GM21367 (cell line): ENCODE measurements at regions not wholly inside any gene's neighbourhood (a gene's known extent, or its start where the extent isn't known, plus 50 kb on each side); places are given as distances from the start of the nearest gene placed in this dataset.
A peak's percentile ranks its signal among the peaks of the same experiment; 100 is the strongest.

Experiments used
- ATAC-seq: cut with Tn5 transposase; IDR thresholded peaks from one replicate; pipeline ENCODE4 v1.9.1; 2021; ENCODE audit not compliant: unreplicated experiment

- ATAC-seq, result peak; percentile 83
Observed at GRCh38 chr5:97838214-97838613, 655.2 kb upstream of the RIOK2 start.

DNA sequence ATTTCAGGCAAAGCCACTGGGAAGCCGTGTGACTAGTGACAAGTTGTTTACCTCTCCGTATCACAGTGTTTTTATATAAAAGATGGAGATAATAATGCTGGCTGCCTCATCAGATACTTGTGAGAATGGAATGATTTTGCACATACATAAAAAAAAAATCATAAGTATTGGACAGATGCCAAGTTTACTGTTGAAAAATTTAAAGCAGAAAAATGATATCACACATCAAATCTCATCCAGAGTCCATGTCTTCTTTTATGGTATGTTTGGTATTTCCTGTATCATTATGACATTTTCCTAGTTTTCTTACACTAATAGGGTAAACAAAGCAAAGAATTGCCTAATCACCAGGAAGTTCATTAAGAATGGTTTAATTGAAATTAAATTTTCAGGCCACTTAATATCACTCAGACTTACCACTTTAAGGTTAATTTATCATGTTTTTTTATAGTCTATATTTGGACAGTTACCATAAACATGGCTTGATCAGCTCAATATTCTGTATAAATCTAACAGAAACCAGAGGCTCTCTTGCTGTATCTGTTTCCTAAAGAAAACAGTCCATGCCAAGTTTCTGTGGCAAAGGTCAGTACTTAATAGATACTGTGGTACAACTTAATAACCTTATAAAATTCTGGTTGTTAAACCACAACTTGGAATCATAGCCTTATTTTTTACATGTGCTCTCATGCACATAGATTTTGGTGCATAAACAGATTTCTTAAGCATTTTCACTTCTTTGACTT lies 656.5 kb upstream of the RIOK2 start:
- ATAC-seq, result no peak

- ATAC-seq, result no peak
Observed at GRCh38 chr5:97840643-97841042, 657.6 kb upstream of the RIOK2 start.

DNA sequence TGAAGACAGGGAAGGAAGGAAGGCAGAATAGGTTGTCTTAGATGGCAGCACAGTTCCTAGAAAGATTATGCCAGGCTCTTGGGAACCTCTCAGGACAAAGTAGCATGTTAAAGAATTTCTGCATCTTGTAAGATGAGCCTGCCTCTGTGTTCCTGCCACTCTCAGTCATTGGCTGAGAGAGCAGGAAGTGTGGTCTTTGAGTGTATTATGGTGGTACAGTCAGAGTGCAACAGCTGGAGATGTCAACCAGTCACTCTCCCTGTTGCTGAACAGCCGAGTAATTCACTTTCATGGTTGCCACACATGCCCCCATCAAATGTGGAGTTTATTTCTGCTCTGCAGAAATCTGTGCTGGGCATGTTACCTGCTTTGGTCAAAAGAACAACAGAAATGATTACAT lies 659.6 kb upstream of the RIOK2 start:
- ATAC-seq, result no peak

- ATAC-seq, result no peak
Observed at GRCh38 chr5:97844797-97845196, 661.8 kb upstream of the RIOK2 start.

DNA sequence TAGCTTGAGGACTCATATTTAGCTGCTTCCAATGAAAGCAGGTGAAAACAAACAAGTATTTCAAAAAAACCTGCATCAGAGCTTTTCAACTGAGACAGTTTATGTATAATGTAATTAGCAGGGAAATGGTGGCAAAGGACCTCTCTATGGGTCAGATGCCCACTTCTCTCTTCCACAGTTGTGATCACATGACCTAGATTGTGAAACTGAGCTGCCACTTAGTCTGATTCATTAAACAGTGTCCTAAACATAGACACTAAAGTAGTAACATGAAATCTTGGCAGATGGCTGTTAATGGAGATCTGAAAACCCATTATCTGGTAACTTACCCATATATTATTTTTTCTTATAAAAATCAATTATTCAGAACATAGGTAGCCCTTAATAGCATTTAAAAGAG lies 663.6 kb upstream of the RIOK2 start:
- no peak for ATAC-seq

DNA sequence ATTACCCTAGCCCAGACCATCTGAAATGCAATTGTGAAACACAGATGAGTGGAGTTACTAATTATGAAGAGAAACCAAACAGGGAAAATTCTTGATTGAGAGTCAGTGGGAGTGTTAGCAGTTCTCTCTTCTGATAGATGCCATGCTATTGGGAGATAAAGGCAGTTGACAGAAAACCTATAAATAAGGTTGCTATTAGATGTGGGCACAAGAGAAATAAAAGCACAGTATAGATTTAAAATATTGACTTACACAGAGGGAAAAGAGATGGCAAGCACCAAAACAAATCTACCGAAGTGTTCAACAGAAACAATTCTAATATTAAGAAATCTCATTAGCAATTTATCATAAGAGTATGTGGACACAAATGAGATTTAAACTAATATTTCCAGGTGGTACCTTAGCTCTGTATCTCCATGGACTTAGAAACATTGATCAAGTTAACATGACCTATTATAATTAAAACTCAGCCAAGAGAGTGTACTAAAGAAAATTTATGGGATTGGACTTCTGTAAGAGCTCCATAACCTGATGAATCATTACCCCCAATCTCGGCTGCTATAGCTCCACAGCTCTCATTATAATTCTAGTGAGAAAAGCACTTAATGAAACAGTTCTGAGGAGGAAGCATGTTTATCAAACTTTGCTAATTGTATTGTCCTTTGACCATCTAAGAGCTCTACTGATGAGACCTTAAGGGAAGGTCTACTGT lies 665.0 kb upstream of the RIOK2 start:
- ATAC-seq, result no peak

DNA sequence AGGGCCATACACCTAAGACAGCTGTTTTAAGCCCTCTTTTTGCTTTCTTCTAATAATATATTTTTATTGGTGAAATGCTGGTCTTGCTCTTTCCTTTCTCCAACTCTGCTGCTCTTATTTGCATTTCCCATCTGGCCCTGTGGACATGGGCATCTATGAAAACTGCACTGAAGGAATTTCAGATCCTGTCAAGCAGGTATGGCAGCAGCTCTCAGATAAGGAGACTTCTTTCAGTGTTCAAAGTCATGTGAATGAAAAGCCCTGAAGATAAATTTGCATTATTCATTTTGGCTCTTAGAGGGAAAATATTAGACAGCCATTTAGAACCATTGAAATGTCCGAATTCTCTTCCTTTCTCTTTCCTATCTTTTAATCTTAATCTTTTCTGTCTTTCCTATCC lies 668.0 kb upstream of the RIOK2 start:
- no peak for ATAC-seq

DNA sequence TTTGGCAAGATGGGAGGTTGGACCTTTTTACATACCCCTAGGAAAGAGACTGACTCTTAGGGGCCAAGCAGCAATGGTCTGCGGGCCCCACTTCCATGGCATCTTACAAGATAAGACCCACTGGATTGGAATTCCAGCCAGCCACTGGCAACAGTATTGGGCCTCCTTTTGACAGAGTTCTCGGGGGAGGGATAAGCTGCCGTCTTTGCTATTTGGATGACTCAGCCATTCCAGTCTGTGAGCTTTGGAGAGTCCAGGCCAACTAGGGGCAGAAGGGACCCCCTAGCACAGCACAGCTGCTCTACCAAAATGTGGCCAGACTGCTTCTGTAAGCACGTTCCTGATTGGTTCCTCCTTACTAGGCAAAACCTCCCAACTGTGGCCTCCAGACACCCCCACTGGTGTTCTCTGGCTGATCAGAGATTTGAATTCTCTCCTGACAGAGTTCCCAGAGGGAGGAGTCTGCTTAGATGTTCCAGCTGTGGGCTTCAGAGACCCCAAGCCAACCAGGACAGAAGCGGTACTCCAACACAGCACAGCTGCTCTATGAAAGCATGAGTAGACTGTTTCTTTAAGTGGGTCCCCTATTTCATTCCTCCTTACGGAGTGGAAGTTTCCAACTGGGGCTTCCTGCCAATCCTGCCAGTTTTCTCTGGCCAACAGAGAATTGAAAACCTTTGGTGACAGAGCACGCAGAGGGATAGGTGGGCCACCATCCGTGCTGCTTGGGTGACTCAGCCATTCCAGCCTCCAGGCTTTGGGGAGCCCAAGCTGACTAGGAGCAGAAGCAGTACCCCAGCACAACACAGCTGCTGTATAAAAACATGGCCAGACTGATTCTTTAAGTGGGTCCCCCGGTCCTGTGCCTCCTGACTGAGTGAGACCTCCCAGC lies 672.1 kb upstream of the RIOK2 start:
- ATAC-seq, result no peak

DNA sequence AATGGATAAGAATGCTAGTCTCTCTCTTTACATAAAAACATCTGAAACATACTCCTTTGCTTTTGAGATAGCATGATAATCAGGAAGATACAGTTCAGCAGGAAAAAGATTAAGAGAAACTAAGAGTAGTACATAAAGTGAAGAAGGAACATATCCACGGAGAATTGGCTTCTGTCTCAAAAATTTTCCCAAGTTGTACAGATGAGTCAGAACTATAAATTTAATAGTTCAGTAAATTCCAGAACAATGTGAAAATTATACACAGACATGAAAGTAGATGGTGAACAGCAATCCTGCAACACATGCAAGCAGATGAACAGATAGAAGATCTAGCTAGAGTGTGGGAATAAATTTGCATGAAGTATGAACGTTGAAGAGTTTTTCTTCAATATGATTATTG lies 691.4 kb upstream of the RIOK2 start:
- no peak for ATAC-seq

- no peak for ATAC-seq
Observed at GRCh38 chr5:97876272-97876671, 693.2 kb upstream of the RIOK2 start.

- ATAC-seq, result no peak
Observed at GRCh38 chr5:97877588-97877987, 694.5 kb upstream of the RIOK2 start.

DNA sequence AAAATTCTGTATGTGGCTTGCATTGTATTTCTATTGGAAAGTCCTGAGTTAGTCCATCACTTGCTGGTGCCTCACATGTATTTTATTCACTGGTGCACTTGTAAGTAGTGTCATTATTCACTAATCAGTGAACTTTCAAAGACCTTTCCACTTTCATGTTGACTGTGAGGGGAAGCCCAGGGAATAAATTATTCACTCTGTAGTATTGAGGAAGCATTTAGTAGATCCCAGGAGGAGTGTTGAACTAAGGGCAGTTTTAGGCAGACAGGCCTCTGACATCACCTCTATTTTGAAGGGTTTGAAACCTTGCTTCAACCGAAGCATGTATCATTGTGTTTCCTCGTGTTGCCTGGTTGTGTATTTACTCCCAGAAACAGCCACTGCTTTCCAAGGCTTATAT lies 705.4 kb upstream of the RIOK2 start:
- ATAC-seq, result no peak

DNA sequence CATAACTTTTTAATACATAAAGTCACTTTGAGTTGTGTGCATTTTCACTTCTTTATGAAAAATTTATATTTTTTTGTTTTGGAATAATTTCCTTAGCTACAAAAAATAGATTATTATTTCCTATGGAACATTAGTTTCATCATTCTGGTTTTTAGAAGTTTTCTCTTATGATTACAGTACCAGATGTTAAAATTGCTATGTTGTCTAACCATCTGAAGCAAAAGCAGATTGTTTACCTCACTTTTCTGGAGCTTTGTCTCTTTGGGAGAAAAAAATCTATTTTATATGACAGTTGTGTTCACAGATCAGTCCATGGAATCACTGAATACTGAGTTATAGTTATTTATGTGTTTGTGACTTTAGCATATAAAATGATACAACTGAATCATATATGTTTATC lies 708.9 kb upstream of the RIOK2 start:
- no peak for ATAC-seq

- ATAC-seq, result no peak
Observed at GRCh38 chr5:97903742-97904141, 720.7 kb upstream of the RIOK2 start.

DNA sequence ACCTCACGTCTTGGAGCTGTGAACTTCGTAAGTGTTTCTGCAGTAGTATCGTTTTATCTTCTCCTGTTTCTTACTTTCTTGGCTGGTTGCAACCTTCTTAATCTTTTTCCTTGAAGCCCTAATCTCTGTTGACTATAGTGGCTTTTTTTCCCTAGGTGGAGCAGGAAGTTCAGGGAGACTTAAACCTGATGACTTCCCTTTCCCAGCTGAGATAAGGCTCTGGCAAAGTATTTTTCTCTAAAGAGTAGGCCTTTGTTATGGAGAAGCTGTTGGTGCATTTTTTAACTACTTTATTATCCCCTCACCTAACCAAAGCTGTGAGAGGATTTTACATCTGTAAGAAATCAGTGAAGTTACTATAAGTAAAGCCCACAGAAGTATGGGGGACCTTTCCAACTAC lies 723.1 kb upstream of the RIOK2 start:
- no peak for ATAC-seq

DNA sequence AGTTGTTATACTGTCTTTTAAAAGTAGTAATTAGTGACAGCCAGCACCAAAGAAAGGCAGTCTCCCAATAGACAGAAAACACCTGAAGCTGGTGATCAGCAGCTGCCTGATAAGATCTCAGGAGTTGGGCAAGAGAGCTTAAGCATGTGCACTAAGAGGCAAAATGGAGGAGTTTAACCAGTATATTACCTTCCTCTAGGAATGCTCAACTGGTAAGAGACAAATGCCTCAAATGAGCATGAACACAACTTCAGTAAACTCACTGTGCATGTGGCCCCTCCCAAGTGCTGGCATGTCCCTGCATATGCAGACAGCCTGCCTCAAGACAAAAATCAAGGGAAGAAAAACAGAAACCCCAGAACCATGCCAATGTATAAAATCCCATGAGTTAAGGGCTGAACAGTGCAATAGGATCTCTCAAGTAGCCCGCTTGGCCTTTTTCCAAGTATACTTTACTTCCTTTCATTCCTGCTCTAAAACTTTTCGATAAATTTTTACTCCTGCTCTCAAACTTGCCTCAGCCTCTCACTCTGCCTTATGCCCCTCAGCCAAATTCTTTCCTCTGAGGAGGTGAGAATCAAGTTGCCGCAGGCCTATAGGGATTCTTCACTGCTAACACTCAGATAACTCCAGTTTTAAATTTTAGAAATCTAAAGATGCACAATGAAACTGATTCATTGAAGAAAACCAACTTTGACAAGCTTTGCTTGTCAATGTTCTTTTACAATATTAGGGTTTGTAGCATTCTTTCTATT lies 724.8 kb upstream of the RIOK2 start:
- no peak for ATAC-seq

DNA sequence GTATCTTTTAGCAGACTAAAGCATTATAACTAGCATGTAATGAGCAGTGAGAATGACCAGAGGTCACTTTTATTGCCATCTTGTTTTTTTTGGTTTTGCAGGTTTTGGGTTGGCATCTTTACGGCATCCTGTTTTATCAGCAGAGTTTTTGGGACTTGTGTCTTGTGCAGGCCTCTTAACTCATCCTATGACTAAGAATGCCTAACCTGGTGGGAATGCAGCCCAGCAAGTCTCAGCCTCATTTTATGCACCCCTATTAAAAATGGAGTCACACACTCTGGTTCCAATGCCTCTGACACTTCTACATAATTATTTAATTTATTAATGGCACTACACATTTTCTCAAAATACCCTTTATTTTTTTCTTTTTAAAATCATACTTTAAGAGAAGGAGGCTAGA lies 726.5 kb upstream of the RIOK2 start:
- no peak for ATAC-seq

GRCh38 chr5:97914483-97914882 lies 731.4 kb upstream of the RIOK2 start:
- ATAC-seq, result no peak

DNA sequence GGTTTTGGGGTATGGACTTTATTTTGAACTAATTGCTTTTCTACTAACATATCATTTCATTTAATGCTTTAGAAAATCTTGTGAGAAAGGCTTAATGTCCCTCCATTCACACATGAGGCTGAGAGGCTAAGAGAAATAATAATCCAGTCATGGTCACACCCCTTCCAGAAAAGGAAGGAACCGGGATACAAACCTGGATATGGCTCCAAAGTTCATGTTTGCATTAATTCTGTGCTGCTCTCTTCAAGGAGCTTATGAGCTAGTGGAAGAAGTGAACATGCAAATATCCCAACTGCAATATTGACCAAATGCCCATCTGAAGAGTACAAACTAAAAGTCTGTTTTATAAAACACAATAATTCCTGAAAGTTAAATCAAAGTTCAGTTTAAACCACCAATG lies 732.1 kb upstream of the RIOK2 start:
- no peak for ATAC-seq

- ATAC-seq, result no peak
Observed at GRCh38 chr5:97918057-97918456, 735.0 kb upstream of the RIOK2 start.
